ENCODE measurements at regions not wholly inside any gene's neighbourhood (a gene's known extent, or its start where the extent isn't known, plus 50 kb on each side); places are given as distances from the start of the nearest gene placed in this dataset.

GRCh38 chr11:62046568-62047100 is 77.2 kb upstream of the INCENP start:
- Histone ChIP-seq H3K4me1 (peaks cover 0 to 4% of the 10 kb centered on the region in 2 donors), H3K9me3 (no peaks in the 10 kb centered on the region), H3K27me3 (no peaks in the 10 kb centered on the region), H3K36me3 (no peaks in the 10 kb centered on the region), H3K4me3 (no peak overlapping the region), H3K27ac (no peak overlapping the region)
- intact Hi-C loops (cut with DNase I), result no loop called here
- TF ChIP-seq CTCF (IDR thresholded peaks at IDR 0.05), result no peak
- DNase-seq (ENCODE audit: low spot score in 2 of 2), result no peak

GRCh38 chr11:62044639-62045121 is 77.2 kb upstream of the FTH1 start:
- no peak for TF ChIP-seq CTCF (IDR thresholded peaks at IDR 0.05)
- Histone ChIP-seq H3K4me1 (peaks cover 0 to 4% of the 10 kb centered on the region in 2 donors), H3K27me3 (no peaks in the 10 kb centered on the region), H3K9me3 (no peaks in the 10 kb centered on the region), H3K27ac (no peak overlapping the region), H3K36me3 (no peaks in the 10 kb centered on the region), H3K4me3 (no peak overlapping the region)
- intact Hi-C loops (cut with DNase I), result no loop called here
- no peak for DNase-seq (ENCODE audit: low spot score in 2 of 2)

GRCh38 chr11:62035293-62035692 is 67.9 kb upstream of the FTH1 start:
- no peaks in the 10 kb centered on the region for H3K27me3 ChIP-seq
- no peak for DNase-seq (ENCODE audit: low spot score in 2 of 2)
- no peaks in the 10 kb centered on the region for H3K9me3 ChIP-seq
- intact Hi-C loops (cut with DNase I), result no loop called here
- TF ChIP-seq CTCF (IDR thresholded peaks at IDR 0.05), result no peak
- H3K4me1 ChIP-seq, result no peaks in the 10 kb centered on the region
- no peak overlapping the region for H3K4me3 ChIP-seq
- H3K27ac ChIP-seq, result no peak overlapping the region
- H3K36me3 ChIP-seq, result no peaks in the 10 kb centered on the region

- H3K4me3 ChIP-seq, result no peak overlapping the region
- H3K4me1 ChIP-seq, result no peaks in the 10 kb centered on the region
- no peaks in the 10 kb centered on the region for H3K9me3 ChIP-seq
- no peak overlapping the region for H3K27ac ChIP-seq
- H3K36me3 ChIP-seq, result no peaks in the 10 kb centered on the region
- no peak for TF ChIP-seq CTCF (IDR thresholded peaks at IDR 0.05)
- H3K27me3 ChIP-seq, result no peaks in the 10 kb centered on the region
- intact Hi-C loops (cut with DNase I), result no loop called here
- DNase-seq (ENCODE audit: low spot score in 2 of 2), result no peak
Measured at GRCh38 chr11:62034036-62034338, 66.6 kb upstream of the FTH1 start.

- H3K4me3 ChIP-seq, result no peak overlapping the region
- no peaks in the 10 kb centered on the region for H3K4me1 ChIP-seq
- no peaks in the 10 kb centered on the region for H3K27me3 ChIP-seq
- no peaks in the 10 kb centered on the region for H3K36me3 ChIP-seq
- DNase-seq (ENCODE audit: low spot score in 2 of 2), result no peak
- H3K27ac ChIP-seq, result no peak overlapping the region
- no peaks in the 10 kb centered on the region for H3K9me3 ChIP-seq
- intact Hi-C loops (cut with DNase I), result no loop called here
- no peak for TF ChIP-seq CTCF (IDR thresholded peaks at IDR 0.05)
Measured at GRCh38 chr11:62033191-62034035, 66.0 kb upstream of the FTH1 start.
